PC-3 (cell line): ENCODE measurements at regions not wholly inside any gene's neighbourhood (a gene's known extent, or its start where the extent isn't known, plus 50 kb on each side); places are given as distances from the start of the nearest gene placed in this dataset.

Experiments
- CTCF ChIP-seq: fragments of 300-600 bp; sonication (generic); conservative IDR thresholded peaks from 2 replicates; pipeline ENCODE4 v1.5.1; 2017; ENCODE audit warnings: antibody characterized with exemption, low read depth, mild to moderate bottlenecking, low read length
- EZH2 ChIP-seq: fragments of 300-600 bp; sonication (generic); IDR thresholded peaks from one replicate; pipeline ENCODE4 v1.6.1; 2017; ENCODE audit warnings: antibody characterized with exemption, mild to moderate bottlenecking, low read length; ENCODE audit not compliant: unreplicated experiment
- EZH2phosphoT487 ChIP-seq: fragments of 300-600 bp; sonication (generic); IDR thresholded peaks from 2 replicates; pipeline ENCODE4 v1.6.1; 2018; ENCODE audit warnings: mild to moderate bottlenecking, antibody characterized with exemption, low read length, borderline replicate concordance

GRCh38 chr13:40213779-40214178 lies 452.7 kb downstream of the FOXO1 start:
- no peak for TF ChIP-seq CTCF
- TF ChIP-seq EZH2 = no peak
- TF ChIP-seq EZH2phosphoT487 = no peak
